ENCODE measurements at regions not wholly inside any gene's neighbourhood (a gene's known extent, or its start where the extent isn't known, plus 50 kb on each side); places are given as distances from the start of the nearest gene placed in this dataset.

DNA sequence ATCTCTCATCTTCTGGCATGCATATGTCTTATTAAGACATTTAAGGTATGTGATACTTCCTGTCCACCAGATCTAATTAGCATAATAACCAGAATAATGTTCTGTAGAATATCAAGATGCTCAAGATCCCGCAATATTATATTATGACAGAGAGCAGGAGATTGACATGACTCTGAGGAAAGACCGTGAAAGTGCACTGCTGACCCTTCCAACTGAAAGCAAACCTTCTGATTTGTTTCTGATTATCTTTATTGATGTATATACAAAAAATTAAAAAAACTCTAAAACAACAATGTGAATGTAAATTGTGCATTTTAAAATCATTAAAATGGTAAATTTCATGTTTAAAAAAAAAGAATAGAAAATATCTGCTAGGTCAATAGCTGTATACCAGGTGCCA lies 184.4 kb upstream of the TMEM45B start:
- no peak for DNase-seq (ENCODE audit: low spot score)
- Histone ChIP-seq H3K27ac (no peak overlapping the region), H3K4me3 (no peak overlapping the region)
- TF ChIP-seq, protein P1, sequence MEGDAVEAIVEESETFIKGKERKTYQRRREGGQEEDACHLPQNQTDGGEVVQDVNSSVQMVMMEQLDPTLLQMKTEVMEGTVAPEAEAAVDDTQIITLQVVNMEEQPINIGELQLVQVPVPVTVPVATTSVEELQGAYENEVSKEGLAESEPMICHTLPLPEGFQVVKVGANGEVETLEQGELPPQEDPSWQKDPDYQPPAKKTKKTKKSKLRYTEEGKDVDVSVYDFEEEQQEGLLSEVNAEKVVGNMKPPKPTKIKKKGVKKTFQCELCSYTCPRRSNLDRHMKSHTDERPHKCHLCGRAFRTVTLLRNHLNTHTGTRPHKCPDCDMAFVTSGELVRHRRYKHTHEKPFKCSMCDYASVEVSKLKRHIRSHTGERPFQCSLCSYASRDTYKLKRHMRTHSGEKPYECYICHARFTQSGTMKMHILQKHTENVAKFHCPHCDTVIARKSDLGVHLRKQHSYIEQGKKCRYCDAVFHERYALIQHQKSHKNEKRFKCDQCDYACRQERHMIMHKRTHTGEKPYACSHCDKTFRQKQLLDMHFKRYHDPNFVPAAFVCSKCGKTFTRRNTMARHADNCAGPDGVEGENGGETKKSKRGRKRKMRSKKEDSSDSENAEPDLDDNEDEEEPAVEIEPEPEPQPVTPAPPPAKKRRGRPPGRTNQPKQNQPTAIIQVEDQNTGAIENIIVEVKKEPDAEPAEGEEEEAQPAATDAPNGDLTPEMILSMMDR (IDR thresholded peaks at IDR 0.05) = no peak

DNA sequence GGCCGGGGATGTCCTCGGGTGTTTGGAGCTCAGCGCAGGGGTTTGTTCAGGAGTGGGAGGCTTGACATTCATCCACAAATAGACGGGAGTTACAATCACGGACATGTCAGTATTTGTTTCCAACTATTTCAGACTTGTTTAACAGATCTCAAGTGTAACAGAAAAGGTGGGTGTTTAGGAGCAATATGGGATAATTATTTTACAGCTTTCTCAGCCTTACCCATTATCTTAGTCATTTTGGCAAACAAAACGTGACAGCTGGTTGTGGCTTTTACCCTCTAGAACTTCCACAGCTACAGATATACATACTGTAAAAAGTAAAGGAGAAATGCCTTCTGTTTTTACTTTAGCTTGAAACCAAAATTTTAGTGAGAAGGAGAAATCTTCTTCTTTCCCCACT lies 178.7 kb upstream of the TMEM45B start:
- TF ChIP-seq, protein P1 (IDR thresholded peaks at IDR 0.05) = no peak
- no peak overlapping the region for H3K27ac ChIP-seq
- no peak overlapping the region for H3K4me3 ChIP-seq
- DNase-seq (ENCODE audit: low spot score) = no peak

DNA sequence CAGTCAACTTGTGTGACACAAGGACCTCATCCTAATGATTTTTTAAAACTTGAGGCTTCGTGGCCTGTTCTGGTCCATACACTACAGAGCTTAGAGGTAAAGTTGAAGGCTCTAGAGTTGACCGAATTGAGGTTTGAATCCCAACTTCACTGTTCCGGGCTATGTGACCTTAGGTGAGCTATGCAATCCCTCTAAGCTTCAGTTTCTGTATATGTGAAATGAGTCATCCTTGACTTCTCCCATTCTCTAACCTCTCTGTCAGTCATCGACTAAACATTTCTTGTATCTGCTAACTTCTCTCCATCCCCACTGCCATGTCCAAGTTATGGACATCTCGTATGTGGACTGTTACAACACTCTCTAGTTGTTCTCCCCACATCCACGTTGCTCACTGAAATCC lies 178.2 kb upstream of the TMEM45B start:
- DNase-seq (ENCODE audit: low spot score) = no peak

DNA sequence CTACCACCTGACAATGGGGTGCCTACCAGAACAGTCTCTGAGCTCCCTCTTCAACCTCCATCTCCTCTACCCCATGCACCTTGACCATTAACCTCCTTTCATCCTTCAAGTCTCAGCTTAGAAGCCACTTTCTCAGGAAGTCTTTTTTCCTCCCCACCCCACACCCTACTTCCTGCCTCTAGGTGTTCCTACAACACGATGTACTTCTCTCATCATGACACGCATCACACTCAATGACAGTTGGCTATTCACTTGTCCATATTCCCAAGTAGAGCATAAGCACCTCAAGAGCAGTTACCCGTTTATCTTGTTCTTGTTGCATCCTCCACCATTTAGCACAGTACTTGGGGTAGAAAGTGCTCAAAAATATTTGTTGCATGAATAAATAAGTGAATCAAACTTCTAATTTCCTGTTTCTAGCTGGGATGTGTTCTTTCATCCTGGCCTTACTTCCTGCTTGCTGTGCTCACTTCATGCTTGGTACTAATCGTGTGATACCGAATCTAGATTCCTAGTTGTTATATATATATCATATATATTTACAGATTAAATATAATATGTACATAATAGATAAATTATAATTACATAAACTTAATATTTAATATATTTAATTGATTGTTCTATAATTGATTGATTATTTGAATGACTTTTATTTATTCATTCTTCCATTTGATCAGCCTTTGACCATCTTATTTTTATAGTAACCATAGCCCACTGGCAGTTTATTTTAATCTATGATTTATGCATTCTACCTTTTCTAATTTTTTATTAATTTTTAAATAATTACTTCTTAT lies 177.5 kb upstream of the TMEM45B start:
- TF ChIP-seq, protein P1 (IDR thresholded peaks at IDR 0.05) = no peak
- no peak for DNase-seq (ENCODE audit: low spot score)
- no peak overlapping the region for H3K4me3 ChIP-seq

More for the DNA sequence above, 178.2 kb upstream of the TMEM45B start:
- TF ChIP-seq, protein P1 (IDR thresholded peaks at IDR 0.05) = no peak
- Histone ChIP-seq H3K4me3 (no peak overlapping the region), H3K27ac (no peak overlapping the region)

DNA sequence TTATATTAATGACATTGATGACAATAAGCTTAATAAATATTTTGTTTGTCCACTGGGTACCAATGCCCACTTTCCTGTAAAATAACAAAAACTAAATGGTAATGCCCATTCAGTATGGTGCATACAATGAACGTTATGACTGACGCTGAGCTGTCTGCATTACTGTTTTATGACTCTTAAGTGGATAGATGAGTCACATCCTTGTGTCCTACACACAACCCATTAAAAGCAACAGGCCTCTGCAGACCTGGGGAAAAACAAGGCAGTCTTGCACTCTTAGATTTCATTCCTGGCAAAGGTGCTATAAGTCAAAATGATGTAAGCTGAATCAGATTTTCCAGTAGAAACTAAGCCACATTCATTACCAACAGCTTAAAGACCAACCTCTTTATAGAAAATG lies 176.3 kb upstream of the TMEM45B start:
- H3K27ac ChIP-seq = no peak overlapping the region
- no peak overlapping the region for H3K4me3 ChIP-seq
- TF ChIP-seq, protein P1 (IDR thresholded peaks at IDR 0.05) = no peak
- DNase-seq (ENCODE audit: low spot score) = no peak

More for the DNA sequence above, 177.5 kb upstream of the TMEM45B start:
- H3K27ac ChIP-seq = no peak overlapping the region

DNA sequence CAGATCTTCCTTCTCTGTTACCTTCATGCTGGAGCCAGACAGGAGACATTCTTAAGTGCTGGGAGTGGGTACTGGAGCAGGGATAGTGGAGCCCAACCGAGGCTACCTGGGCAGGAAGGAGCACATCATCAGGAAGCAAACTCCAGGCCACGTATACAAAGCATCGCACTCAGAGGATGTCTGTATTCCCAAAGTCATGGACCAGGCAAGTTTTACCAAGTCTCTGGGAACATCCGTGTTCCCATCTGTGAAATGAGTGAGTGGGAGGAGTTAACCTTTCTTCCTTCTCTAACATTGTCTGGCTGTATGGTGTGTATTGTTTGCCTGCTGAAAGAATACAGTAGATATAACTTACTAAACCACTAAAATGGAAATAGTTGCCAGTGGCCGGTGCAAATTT lies 175.0 kb upstream of the TMEM45B start:
- TF ChIP-seq, protein P1 (IDR thresholded peaks at IDR 0.05) = no peak
- Histone ChIP-seq H3K27ac (no peak overlapping the region), H3K4me3 (no peak overlapping the region)
- no peak for DNase-seq (ENCODE audit: low spot score)

Data from coronary artery (tissue), 2 donors.